ENCODE measurements at regions not wholly inside any gene's neighbourhood (a gene's known extent, or its start where the extent isn't known, plus 50 kb on each side); places are given as distances from the start of the nearest gene placed in this dataset.

- DNase-seq (ENCODE audit: low spot score) (no peak), ATAC-seq (ENCODE audit: low FRiP score) (no peak)
- TF ChIP-seq CTCF (IDR thresholded peaks at IDR 0.05): no peak
These were observed 683.4 kb upstream of the EYS start for GRCh38 chr6:66390393-66390792.

DNA sequence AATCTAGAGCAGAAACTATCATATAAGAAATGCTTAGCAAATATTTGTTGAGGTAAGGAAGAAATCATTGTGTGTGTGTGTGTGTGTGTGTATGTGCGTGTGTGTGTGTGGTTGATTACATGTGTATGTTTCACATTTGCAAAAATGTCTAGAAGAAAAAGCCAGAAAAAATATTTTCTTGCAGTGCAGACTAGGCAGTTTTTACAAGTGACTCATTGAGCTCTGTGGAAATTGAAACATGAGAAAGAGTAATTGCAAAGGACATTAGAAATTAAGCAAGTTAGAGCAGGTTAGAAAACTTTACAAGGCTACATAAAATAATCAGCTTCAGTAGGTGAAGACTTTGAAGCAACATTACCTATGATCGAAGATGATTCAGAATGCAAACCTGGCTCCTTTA lies 669.0 kb upstream of the EYS start:
- DNase-seq (ENCODE audit: low spot score) (no peak), ATAC-seq (ENCODE audit: low FRiP score) (no peak)
- no peak for TF ChIP-seq CTCF (IDR thresholded peaks at IDR 0.05)

- no peak for ATAC-seq (ENCODE audit: low FRiP score)
- TF ChIP-seq CTCF (IDR thresholded peaks at IDR 0.05): no peak
- DNase-seq (ENCODE audit: low spot score): no peak
These were observed 662.4 kb upstream of the EYS start for GRCh38 chr6:66369407-66369806.

- no peak for TF ChIP-seq CTCF (IDR thresholded peaks at IDR 0.05)
- ATAC-seq (ENCODE audit: low FRiP score): no peak
- DNase-seq (ENCODE audit: low spot score): no peak
These were observed 655.9 kb upstream of the EYS start for GRCh38 chr6:66362888-66363287.

- DNase-seq (ENCODE audit: low spot score): no peak
- no peak for TF ChIP-seq CTCF (IDR thresholded peaks at IDR 0.05)
- no peak for ATAC-seq (ENCODE audit: low FRiP score)
These were observed 654.9 kb upstream of the EYS start for GRCh38 chr6:66361886-66362285.

DNA sequence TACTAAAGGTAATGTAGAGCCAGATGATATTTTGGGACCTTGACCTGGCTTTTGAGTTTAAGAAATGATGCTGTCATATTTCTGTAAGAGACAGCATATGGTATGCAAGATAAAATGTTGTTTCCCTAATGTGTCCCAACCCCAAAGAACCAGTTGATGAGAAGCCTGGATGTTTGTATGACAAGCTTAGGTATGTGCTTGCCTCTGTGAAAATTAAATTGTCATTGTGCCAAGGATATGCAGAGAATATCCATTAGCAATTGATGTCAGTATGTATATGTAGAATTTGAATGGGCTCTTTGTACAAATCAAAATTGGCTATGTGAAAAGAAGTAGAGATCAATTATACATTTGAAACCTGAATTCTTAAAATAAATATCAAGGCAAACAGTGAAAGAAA lies 650.8 kb upstream of the EYS start:
- no peak for TF ChIP-seq CTCF (IDR thresholded peaks at IDR 0.05)
- DNase-seq (ENCODE audit: low spot score) (no peak), ATAC-seq (ENCODE audit: low FRiP score) (no peak)

- no peak for DNase-seq (ENCODE audit: low spot score)
- ATAC-seq (ENCODE audit: low FRiP score): no peak
- TF ChIP-seq CTCF (IDR thresholded peaks at IDR 0.05): no peak
These were observed 648.4 kb upstream of the EYS start for GRCh38 chr6:66355471-66355870.
